ENCODE measurements at regions not wholly inside any gene's neighbourhood (a gene's known extent, or its start where the extent isn't known, plus 50 kb on each side); places are given as distances from the start of the nearest gene placed in this dataset.
"Not testable (repeated sequence)": the region's sequence is repeated elsewhere in the genome, so short reads cannot be mapped to it uniquely, and the experiment has no call there.

GRCh38 chr1:196366-196765 lies 255.1 kb downstream of the OR4F29 start:
- not testable (repeated sequence) for ATAC-seq

- not testable (repeated sequence) for ATAC-seq
Measured at GRCh38 chr1:191296-192049, 260.0 kb downstream of the OR4F29 start.

- not testable (repeated sequence) for ATAC-seq
Measured at GRCh38 chr1:190678-191077, 260.8 kb downstream of the OR4F29 start.

GRCh38 chr1:189915-190314 lies 261.6 kb downstream of the OR4F29 start:
- not testable (repeated sequence) for ATAC-seq

- ATAC-seq = not testable (repeated sequence)
Measured at GRCh38 chr1:189270-189669, 262.2 kb downstream of the OR4F29 start.

- not testable (repeated sequence) for ATAC-seq
Measured at GRCh38 chr1:187298-187697, 264.2 kb downstream of the OR4F29 start.

GRCh38 chr1:186691-187131 lies 264.8 kb downstream of the OR4F29 start:
- ATAC-seq = not testable (repeated sequence)

GRCh38 chr1:186223-186622 lies 265.3 kb downstream of the OR4F29 start:
- not testable (repeated sequence) for ATAC-seq

GRCh38 chr1:185526-185925 lies 266.0 kb downstream of the OR4F29 start:
- not testable (repeated sequence) for ATAC-seq

- not testable (repeated sequence) for ATAC-seq
Measured at GRCh38 chr1:184336-184686, 267.2 kb downstream of the OR4F29 start.

GRCh38 chr1:183620-184335 lies 267.7 kb downstream of the OR4F29 start:
- ATAC-seq = not testable (repeated sequence)

GRCh38 chr1:183081-183480 lies 268.4 kb downstream of the OR4F29 start:
- not testable (repeated sequence) for ATAC-seq

- ATAC-seq = not testable (repeated sequence)
Measured at GRCh38 chr1:182631-183030, 268.8 kb downstream of the OR4F29 start.

GRCh38 chr1:181247-182216 lies 269.9 kb downstream of the OR4F29 start:
- ATAC-seq = peak in 1 of 2 donors; percentile 27

GRCh38 chr1:180749-181205 lies 270.7 kb downstream of the OR4F29 start:
- not testable (repeated sequence) for ATAC-seq

GRCh38 chr1:138842-139241 lies 312.6 kb downstream of the OR4F29 start:
- not testable (repeated sequence) for ATAC-seq

GRCh38 chr1:137664-138063 lies 313.8 kb downstream of the OR4F29 start:
- ATAC-seq = not testable (repeated sequence)

GRCh38 chr1:136344-136932 lies 315.0 kb downstream of the OR4F29 start:
- not testable (repeated sequence) for ATAC-seq

- ATAC-seq = not testable (repeated sequence)
Measured at GRCh38 chr1:134936-135335, 316.5 kb downstream of the OR4F29 start.

- not testable (repeated sequence) for ATAC-seq
Measured at GRCh38 chr1:118440-118839, 333.0 kb downstream of the OR4F29 start.

GRCh38 chr1:115534-115933 lies 335.9 kb downstream of the OR4F29 start:
- ATAC-seq = not testable (repeated sequence)

GRCh38 chr1:104776-105175 lies 346.7 kb downstream of the OR4F29 start:
- ATAC-seq = not testable (repeated sequence)

Data from activated CD4-positive, CD25-positive, alpha-beta regulatory T cell treated with anti-CD3 and anti-CD28 coated beads, Interleukin-2, amount 50 U/mL, for 24 hours (primary cell).